GM19238 (cell line): ENCODE measurements at regions not wholly inside any gene's neighbourhood (a gene's known extent, or its start where the extent isn't known, plus 50 kb on each side); places are given as distances from the start of the nearest gene placed in this dataset.

Source experiments
- DNase-seq: peaks from one replicate; pipeline ENCODE4 v3.0.0; 2011; ENCODE audit warnings: low spot score; ENCODE audit not compliant: insufficient read length

- DNase-seq: no peak
These were observed 467.1 kb upstream of the THBS1 start for GRCh38 chr15:39113741-39114140.

- no peak for DNase-seq
These were observed 466.0 kb upstream of the THBS1 start for GRCh38 chr15:39114690-39115378.

- no peak for DNase-seq
These were observed 465.4 kb upstream of the THBS1 start for GRCh38 chr15:39115379-39116057.

GRCh38 chr15:39118510-39118909 is 462.4 kb upstream of the THBS1 start:
- no peak for DNase-seq

GRCh38 chr15:39124155-39124552 is 456.7 kb upstream of the THBS1 start:
- no peak for DNase-seq

- no peak for DNase-seq
These were observed 456.2 kb upstream of the THBS1 start for GRCh38 chr15:39124553-39125171.

- no peak for DNase-seq
These were observed 455.7 kb upstream of the THBS1 start for GRCh38 chr15:39125226-39125625.

GRCh38 chr15:39125904-39126303 is 455.0 kb upstream of the THBS1 start:
- peak; percentile 26 for DNase-seq

- no peak for DNase-seq
These were observed 453.6 kb upstream of the THBS1 start for GRCh38 chr15:39127151-39127790.

GRCh38 chr15:39127925-39128617 is 452.8 kb upstream of the THBS1 start:
- DNase-seq: no peak

GRCh38 chr15:39128746-39129145 is 452.1 kb upstream of the THBS1 start:
- DNase-seq: no peak

- no peak for DNase-seq
These were observed 450.1 kb upstream of the THBS1 start for GRCh38 chr15:39130556-39131379.

- no peak for DNase-seq
These were observed 449.3 kb upstream of the THBS1 start for GRCh38 chr15:39131609-39132008.

GRCh38 chr15:39132070-39132469 is 448.8 kb upstream of the THBS1 start:
- no peak for DNase-seq

- no peak for DNase-seq
These were observed 447.8 kb upstream of the THBS1 start for GRCh38 chr15:39132954-39133600.

- DNase-seq: no peak
These were observed 446.6 kb upstream of the THBS1 start for GRCh38 chr15:39134282-39134681.

GRCh38 chr15:39135989-39136388 is 444.9 kb upstream of the THBS1 start:
- DNase-seq: no peak

GRCh38 chr15:39139431-39140059 is 441.3 kb upstream of the THBS1 start:
- DNase-seq: no peak

GRCh38 chr15:39140060-39140604 is 440.7 kb upstream of the THBS1 start:
- no peak for DNase-seq
